ENCODE measurements at regions not wholly inside any gene's neighbourhood (a gene's known extent, or its start where the extent isn't known, plus 50 kb on each side); places are given as distances from the start of the nearest gene placed in this dataset.

GRCh38 chr6:90829311-90829710, 242.4 kb upstream of the MAP3K7 start (continued):
- TF ChIP-seq GABPA (IDR thresholded peaks at IDR 0.05; ENCODE audit: borderline replicate concordance, insufficient read depth, low read length) (no peak), FOSL1 (IDR thresholded peaks at IDR 0.05; ENCODE audit: insufficient read depth, low read depth, low read length) (no peak)

- Histone ChIP-seq H2BK15ac (ENCODE audit: low read length) (no peak overlapping the region), H3K9ac (replicated peaks in 1 of 4; ENCODE audit: extremely low read depth in 1 of 4, low read depth in 3 of 4, low read length in 3 of 4) (no peak overlapping the region), H2AK5ac (ENCODE audit: low read depth, low read length) (no peak overlapping the region), H3K4me3 (ENCODE audit: extremely low read depth in 1 of 4, insufficient read depth in 2 of 4, low read depth in 3 of 4, low read length in 4 of 4) (no peak overlapping the region), H4K91ac (replicated peaks; ENCODE audit: insufficient read length, low read length) (no peak overlapping the region), H2BK12ac (ENCODE audit: low read depth, low read length) (no peak overlapping the region), H3K36me3 (ENCODE audit: control insufficient read depth in 2 of 4, insufficient read depth in 4 of 4, low read length in 3 of 4) (no peaks in the 10 kb centered on the region), H4K5ac (ENCODE audit: insufficient read length, low read depth, low read length) (no peak overlapping the region), H3K18ac (ENCODE audit: extremely low read depth, low read length) (no peak overlapping the region), H3K4me1 (replicated peaks in 1 of 4; ENCODE audit: control insufficient read depth in 3 of 4, insufficient read depth in 4 of 4, low read length in 3 of 4) (no peaks in the 10 kb centered on the region), H3K27me3 (replicated peaks in 1 of 4; ENCODE audit: control insufficient read depth in 3 of 4, extremely low read depth in 1 of 4, insufficient read depth in 3 of 4, low read length in 3 of 4) (no peaks in the 10 kb centered on the region), H2BK120ac (replicated peaks; ENCODE audit: low read depth, low read length) (no peak overlapping the region), H3K4me2 (ENCODE audit: insufficient read depth in 1 of 2, low read depth in 2 of 2, low read length in 2 of 2) (no peak overlapping the region), H3K56ac (replicated peaks; ENCODE audit: insufficient read length, low read depth, low read length) (no peak overlapping the region), H3K4ac (replicated peaks; ENCODE audit: insufficient read length, low read depth, low read length) (no peak overlapping the region), H3K23me2 (ENCODE audit: low read depth, low read length) (no peaks in the 10 kb centered on the region), H3K79me2 (ENCODE audit: control insufficient read depth in 1 of 2, insufficient read depth in 2 of 2, low read length in 2 of 2) (no peaks in the 10 kb centered on the region), H3K9me3 (ENCODE audit: insufficient read depth in 2 of 2, low read depth in 1 of 2, low read length in 1 of 2) (no peaks in the 10 kb centered on the region), H3K23ac (ENCODE audit: insufficient read length) (no peak overlapping the region), H3K27ac (ENCODE audit: low read depth, low read length) (no peak overlapping the region), H3K79me1 (ENCODE audit: low read depth, low read length) (no peaks in the 10 kb centered on the region), H4K20me1 (replicated peaks in 1 of 2; ENCODE audit: control insufficient read depth in 1 of 2, insufficient read depth in 2 of 2, low read length in 2 of 2) (no peaks in the 10 kb centered on the region), H3K14ac (ENCODE audit: insufficient read length) (no peak overlapping the region), H2BK20ac (ENCODE audit: low read length) (no peak overlapping the region), H2BK5ac (ENCODE audit: low read depth, low read length) (no peak overlapping the region), H2AFZ (ENCODE audit: low read length) (no peak overlapping the region), H4K8ac (ENCODE audit: extremely low read depth, insufficient read depth, low read length) (no peak overlapping the region)
- ChIA-PET CTCF (ENCODE audit: partially characterized antibody) (no interaction called here), POLR2A (ENCODE audit: partially characterized antibody) (no interaction called here)
- TF ChIP-seq ATF3 (IDR thresholded peaks at IDR 0.05; ENCODE audit: insufficient read depth, low read depth, low read length) = no peak
- no peak for TF ChIP-seq JUN (IDR thresholded peaks at IDR 0.05; ENCODE audit: low read depth, low read length)
- no peak for TF ChIP-seq EGR1 (IDR thresholded peaks at IDR 0.05; ENCODE audit: borderline replicate concordance, low read depth, low read length)
- no peak for TF ChIP-seq RBBP5 (IDR thresholded peaks at IDR 0.05; ENCODE audit: borderline replicate concordance, low read depth, low read length)
- DNase-seq (ENCODE audit: low read depth in 1 of 2, low spot score in 2 of 2) (no peak), FAIRE-seq (no peak)
Observed at GRCh38 chr6:90820436-90820835, 233.6 kb upstream of the MAP3K7 start.

All from H1 (cell line).